Muscle of arm (tissue), 1 donor: ENCODE measurements at regions not wholly inside any gene's neighbourhood (a gene's known extent, or its start where the extent isn't known, plus 50 kb on each side); places are given as distances from the start of the nearest gene placed in this dataset.

Experiments used
- DNase-seq: peaks from one replicate; pipeline ENCODE4 v3.0.0-alpha.2; 2013

GRCh38 chr9:108551030-108551841, 304.6 kb downstream of the ACTL7B start:
- no peak for DNase-seq

DNA sequence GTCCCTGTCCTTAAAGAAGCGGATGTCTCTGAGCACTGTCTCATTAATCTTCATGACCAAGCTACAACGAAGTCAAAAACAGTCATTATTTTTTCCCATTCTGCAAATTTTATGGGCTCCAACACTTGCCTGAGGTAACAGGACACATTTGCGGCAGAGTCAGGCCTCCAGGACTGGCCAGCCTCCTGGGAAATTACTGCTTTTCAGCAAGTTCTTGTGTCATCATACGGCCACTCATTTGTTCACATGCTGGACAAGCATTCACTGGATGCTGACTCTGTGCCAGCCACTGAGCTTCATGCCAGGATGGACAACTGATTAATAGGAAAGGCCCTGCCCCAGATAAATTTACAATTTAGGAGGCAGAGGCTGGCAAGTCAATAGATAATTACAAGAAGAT, 305.7 kb downstream of the ACTL7B start:
- no peak for DNase-seq

DNA sequence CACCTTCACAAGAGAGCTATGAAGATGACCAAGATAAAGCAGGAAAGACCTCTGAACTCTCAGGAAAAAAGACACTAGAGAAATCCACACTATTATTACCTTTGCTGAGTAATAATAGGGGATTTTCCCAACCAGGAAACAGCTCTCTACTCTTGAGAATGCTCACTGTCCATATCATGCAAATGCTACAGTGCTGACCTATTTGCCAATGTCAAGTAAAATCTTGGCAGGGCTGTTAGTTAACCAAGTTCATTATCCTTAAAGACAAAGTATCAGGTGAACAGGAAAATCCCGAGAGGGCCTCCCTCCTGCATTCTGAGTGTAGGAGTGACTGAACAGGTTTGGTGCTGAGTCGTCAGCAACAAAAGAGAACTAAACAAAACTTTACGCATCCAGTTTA, 306.6 kb downstream of the ACTL7B start:
- DNase-seq = no peak

DNA sequence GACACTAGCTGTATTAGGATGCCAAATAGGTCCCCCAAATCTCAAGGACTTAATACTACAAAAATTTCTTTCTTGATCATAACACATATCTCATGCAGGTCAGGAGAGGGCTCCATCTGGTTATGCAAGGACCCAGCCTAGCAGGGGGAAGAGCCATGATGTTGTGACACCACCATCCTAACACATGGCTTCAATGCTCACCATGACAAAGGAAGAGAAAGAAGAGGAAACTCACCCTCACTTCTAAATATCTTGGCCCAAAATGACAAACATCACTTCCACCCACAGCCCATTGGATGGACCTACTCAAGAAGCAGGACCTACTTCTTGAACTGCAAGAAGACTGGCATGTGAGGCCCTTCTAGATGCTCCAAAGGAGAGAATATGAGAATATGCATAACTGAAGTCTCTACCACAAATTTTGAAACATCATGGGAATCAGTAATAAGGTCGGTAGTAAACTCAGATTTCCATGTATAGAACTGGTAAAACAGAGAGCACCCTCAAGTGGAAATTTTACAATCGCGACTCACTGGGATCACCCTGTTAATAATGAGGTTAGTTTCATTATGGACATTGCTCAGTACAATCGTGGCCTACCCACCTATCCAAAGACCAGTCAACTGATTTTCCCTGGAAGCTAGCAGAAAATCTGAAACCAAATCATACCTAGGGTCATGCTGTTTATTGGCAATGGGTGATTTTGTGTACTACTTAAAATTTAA, 308.2 kb downstream of the ACTL7B start:
- no peak for DNase-seq

GRCh38 chr9:108546215-108546614, 309.6 kb downstream of the ACTL7B start:
- no peak for DNase-seq

DNA sequence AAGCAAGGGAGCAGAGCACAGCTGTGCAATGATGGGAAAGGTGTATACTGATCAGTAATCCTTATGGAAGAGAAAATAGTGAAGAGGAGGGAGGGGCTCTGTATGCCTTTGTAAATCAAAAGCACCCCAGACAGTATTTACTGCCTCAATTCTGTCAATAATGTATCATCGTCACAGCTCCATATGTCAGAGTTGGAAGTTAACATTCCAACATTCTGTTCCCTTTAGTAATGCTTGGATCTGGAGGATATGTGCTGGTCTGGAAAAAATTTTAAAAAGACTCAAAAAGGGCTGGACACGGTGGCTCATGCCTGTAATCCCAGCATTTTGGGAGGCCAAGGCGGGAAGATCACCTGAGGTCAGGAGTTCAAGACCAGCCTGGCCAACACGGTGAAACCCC, 310.4 kb downstream of the ACTL7B start:
- DNase-seq = no peak

DNA sequence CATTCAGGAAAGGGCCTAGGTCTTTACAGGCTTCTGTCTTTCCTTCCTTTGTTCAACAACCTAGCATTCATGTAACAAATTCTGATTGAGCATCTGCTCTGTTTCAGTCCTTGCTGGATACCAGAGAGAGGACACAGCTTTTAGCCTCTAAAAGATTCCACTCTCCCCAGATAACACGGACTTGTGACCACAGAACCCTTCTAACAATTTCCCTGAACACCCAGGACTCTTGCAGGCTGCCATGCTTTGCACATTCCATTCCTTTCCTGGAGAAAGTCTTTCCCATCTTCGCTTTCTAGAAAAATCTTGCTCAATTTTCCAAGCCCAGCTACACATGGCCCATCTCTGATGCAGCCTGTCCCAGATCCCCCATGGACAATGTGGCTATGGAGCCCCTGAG, 310.9 kb downstream of the ACTL7B start:
- no peak for DNase-seq

DNA sequence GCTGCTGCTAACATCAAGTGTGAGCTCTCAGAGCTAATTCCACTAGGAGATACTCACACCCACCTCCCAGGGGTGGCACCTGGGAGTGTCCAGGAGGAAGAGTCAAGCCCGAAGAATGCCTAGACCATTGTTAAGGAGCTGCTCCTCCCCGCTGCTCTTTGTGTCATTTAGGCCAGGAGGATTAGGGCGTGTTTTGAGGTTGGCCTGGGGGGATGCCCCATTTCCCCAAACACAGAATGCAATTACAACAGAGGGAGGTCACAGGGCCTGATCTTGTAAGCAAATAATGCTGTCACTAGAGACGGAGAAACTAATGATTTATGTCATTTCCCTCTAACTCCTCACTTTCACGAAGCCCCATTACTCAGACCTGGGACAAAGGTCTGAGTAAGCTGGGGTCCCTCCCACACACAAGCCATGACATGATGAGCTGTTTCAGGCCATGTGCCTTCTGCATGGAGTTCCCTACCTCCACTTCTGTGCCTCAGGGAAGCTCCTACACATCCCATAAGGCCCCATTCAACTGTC, 312.5 kb downstream of the ACTL7B start:
- DNase-seq = no peak

- no peak for DNase-seq
Observed at GRCh38 chr9:108537756-108538155, 318.0 kb downstream of the ACTL7B start.

DNA sequence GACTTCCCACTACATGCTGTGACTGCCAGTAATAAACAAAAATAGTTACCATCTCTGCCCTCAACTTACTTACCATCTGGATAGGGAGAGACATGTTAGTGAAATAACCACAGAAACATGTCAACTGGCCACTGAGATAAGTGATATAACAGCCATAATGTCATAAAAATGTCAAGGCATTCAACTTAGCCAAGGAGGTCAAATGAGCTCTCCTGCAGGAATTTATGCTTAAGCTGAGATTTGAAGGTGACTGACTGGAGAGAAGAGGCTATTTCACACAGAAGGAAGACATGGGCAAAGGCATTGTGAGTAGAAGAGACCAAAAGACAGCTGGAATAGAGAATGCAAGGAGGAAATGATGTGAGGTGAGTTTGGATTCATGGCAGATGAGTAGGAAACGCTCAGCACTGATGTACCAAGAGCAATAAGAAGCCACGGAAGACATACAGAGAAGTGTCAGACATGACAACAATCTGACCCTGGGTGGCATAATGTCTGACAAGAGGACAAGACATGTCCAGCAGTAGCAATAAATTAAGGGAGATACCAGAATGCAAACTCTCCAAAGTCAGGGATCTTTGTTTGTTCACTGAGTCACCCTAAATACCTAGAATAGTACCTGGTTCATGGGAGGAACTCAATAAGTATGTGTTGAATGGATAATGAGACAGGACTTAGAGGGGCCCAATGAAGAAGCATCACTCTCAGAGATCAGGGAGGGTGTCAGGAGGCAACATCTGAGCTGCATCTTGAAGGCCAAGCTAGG, 318.8 kb downstream of the ACTL7B start:
- DNase-seq = no peak

DNA sequence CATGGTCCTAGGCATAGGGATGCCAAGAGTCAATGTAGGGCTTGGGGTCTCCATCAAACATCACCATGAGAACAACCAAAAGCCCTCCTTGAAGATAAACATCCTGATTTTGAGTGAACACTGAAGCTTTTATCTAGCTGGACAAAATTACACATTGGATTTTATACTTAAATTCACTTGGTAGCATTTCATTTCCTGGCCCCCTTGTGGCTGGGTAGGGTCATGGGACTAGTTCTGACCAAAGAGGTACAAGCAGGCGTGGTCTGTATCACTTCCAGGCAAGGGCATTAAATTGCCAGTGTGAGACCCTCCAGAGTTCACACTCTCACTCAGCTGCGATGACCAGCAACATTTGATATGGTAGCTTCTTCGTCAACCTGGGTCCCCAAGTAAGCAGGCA, 320.3 kb downstream of the ACTL7B start:
- DNase-seq = no peak

DNA sequence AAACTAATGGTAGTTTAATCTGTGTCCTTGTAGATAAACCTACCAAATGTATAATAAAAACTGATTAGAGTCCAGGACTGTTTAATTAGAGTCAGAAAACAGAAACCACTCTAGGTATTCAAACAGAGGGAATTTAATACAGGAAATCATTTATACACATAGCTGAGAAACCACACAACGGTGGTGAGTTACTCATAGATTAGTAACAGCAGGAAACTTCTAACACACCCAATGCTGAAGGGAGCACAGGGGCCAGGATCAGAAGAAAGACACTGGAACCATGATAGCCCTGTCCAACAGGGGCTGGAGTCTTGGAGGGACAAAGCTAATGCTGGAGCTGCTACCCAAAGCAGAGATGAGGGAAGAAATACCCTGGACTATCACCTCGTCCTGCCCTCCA, 321.0 kb downstream of the ACTL7B start:
- no peak for DNase-seq

- no peak for DNase-seq
Observed at GRCh38 chr9:108530141-108530540, 325.6 kb downstream of the ACTL7B start.

GRCh38 chr9:108528231-108528630, 327.6 kb downstream of the ACTL7B start:
- no peak for DNase-seq

DNA sequence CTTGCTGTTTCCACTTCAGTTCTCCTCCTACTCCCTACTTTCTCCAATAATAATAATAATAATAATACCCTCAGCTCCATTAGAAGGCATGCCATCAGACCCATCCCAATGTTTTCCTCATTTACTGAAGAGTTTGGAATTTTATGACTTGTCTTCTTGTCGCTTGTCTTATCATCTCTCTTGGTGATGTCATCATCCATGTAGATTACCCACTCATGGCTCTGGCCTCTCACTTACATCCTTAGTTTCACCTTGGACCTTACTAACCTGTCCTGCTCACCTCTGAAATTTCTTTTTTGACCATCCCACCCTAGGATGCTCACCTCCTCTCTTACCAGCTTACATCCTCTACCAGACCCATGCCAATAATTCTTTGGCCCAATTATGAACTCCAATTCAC, 329.3 kb downstream of the ACTL7B start:
- DNase-seq = no peak

GRCh38 chr9:108525186-108525585, 330.6 kb downstream of the ACTL7B start:
- DNase-seq = no peak

DNA sequence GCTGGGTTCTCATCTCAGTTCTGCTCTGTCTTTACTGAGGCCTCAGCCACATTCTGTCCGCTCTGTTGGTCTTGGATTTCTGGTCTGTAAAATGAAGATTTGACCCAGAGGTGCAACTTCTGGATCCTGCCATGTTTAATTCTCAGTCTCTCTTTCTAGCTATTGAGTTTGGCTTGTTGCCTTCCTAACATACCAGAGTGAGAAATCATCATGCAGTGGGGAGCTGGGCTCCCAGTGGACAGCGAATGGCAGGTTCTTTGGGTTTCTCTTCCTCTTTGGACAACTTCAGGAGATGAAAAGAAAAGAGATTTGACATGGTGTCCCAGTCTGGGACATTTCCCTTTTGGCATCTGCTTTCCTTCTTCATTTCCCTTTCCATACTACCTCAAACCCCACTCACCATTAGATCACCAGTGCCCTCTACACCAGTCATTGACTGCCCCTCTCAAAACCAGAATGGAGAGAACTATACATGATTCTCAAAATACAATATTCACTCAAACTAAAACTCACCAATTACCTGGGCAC, 334.7 kb downstream of the ACTL7B start:
- no peak for DNase-seq

DNA sequence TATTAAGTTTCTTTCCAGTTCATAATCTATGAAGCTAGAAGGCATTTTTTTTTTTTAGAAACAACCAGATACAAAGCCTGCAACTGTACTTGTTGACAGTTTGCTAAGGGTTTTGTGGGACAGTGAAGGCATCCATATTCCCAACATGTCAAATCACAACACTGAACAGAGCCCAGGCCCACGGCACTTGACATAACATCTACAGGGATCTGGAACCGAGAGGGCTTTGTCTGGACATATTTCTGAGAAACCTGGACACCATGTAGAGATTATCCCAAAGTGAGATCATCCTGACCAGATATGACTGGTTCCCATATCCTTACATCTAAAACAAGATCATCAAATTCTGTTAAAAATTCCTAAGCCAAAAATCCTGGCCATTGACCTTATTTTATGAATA, 336.3 kb downstream of the ACTL7B start:
- no peak for DNase-seq

- peak; percentile 19 for DNase-seq
Observed at GRCh38 chr9:108517651-108518365, 338.0 kb downstream of the ACTL7B start.

GRCh38 chr9:108516391-108516790, 339.4 kb downstream of the ACTL7B start:
- DNase-seq = no peak

DNA sequence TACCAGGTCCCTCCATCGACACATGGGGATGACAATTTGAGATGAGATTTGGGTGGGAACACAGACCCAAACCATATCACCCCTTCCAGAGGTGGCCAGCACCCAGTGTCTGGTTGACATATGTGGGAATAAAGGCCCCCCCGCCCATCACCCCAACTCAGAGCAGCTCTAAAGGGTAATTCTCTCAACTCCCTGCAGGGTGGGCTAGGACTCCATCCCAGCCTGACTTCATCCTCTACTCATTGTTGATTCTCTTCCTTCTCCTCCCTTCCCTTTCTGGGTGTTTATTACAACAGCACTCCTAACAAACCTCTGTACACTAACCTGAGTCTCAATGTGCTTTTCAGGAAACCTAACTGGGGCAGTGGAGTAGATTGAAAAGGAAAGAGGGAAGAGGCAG, 339.9 kb downstream of the ACTL7B start:
- no peak for DNase-seq
